NCI-H2171 (cell line): ENCODE measurements at regions not wholly inside any gene's neighbourhood (a gene's known extent, or its start where the extent isn't known, plus 50 kb on each side); places are given as distances from the start of the nearest gene placed in this dataset.

ENCODE experiments used
- DNase-seq: peaks from one replicate; lab custom pipeline; 2025; lab: John Stamatoyannopoulos, UW

DNA sequence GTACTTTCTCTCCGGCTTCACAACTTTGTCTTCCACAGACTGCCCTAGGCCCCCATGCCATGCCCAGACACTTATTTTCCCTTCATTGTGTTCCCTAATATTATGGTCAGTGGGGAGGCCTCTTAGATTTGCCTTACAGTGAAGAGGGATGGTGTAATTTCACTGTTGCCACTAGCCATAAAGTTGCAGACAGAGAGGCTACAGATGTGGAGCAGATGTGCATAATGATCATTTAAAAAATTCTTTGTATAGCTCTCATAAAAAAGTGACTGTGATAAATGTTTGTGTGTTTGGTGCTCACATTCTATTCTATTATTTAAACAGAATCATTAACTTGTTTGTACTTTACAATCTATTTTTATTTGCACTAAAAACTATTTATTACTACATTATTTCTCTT lies 67.5 kb upstream of the FN1 start:
- no peak for DNase-seq

DNA sequence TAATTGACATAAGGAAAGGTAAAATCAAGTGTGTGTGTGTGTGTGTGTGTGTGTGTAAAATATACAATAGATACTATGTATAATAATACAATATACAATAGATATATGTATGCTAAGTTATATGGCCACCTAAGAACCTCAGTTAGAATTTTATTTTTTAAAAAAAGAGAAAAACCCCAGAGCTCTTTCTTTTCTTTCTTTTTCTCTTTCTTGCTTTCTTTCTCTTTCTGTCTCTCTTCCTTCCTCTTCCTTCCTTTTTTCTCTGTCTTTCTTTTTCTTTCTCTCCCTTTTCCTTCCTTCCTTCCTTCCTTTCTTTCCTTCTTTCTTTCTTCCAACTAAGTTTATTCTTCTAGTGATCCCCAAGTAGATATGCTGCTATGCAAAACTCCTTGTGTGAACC lies 64.6 kb upstream of the FN1 start:
- no peak for DNase-seq

DNA sequence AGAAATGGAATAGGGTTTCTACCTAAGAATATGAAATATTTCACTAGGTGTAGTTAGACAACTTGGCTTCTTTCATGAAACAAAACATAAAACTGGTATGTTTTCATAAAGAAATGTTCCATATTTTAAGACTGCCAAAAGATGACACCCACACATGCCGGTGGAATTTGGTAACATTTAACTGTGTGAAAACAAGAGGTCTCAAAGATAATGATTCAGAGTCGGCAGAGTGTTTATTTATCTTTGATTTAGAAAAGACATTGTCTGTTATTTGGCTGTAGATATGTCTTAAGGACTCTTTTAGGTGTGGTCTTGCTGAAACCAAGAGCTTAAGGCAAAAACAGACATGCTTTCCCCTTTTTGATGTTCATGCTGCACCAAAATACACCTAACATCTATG lies 63.5 kb upstream of the FN1 start:
- DNase-seq, result no peak

DNA sequence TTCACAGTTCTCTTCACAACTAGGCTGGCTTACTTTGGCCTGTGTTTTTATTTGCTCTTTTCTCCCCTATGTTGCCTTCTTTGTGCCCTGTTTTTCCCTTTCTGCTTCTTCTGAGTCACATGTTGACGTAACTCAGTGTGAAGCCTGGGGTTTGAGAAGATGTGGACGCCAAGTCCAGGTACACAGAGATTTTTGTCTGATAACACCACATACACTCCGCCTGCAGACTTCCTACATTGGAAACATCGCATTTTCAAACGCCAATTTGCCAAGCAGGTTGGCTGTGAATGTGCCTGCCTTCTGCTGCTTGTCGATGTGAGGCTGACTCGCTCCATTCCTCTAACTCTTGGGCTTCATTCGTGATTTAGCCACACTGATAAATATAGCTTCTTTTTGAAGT lies 62.6 kb upstream of the FN1 start:
- DNase-seq, result no peak

DNA sequence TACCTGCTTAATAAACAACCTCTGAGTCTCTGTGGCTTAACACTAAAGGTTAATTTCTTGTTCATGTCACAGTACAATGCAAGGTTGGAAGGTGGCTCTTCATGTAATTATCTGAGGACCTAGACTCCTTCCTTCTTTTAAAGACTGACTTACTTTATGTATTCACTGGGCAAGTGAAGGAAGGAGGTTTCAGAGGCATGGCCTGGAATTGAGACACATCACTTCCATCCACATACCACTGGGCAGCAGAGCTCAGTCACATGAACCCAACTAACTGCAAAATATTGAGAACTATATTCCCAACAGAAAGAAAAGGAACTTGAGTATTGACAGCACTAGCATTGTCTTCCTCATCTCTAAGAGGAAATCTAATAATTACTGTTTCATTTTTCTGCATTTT lies 57.5 kb upstream of the FN1 start:
- DNase-seq, result no peak

DNA sequence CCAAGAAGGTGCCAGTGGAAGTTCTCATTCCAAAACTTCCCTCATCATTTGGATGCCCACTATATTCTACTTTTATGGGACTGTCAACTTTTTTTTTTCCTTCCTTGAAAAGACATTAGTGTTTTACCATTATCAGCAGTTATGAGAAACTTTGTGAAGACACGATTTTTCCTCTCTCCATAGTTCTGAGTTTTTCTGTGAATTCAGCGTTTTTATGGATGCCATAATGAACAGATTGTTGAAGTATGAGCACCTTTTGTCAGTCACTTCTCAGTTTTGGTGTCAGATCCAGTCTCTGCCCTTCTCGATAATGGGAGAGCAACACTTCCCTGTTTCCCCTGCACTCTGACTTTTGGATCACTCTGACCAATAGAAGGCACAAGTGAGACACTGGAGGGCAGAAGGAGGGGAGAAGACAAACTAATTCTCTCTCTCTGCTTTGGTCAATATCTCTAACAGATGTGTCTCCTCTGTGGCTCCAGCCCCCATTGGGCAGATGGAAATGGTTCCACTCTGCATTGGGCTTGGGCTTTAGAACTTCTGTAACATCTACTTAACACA lies 53.5 kb upstream of the FN1 start:
- DNase-seq, result no peak

DNA sequence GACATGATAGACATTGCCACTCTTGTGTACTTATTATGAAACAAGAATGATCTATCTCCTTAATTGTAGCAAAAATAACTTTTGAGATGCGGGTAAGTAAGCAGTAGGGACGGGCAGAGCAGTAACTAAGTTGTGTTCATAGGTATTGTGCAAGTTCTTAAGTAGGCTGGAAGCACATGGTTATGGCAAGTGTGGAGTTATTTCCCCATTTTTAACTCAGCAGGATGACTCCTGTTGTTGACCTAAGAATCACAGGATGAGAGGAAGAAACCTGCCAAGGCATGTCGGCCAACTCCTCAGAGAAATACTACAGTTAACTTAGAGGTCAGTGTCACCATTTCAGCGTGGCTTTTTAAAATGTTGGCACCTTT lies 51.1 kb upstream of the FN1 start:
- no peak for DNase-seq

DNA sequence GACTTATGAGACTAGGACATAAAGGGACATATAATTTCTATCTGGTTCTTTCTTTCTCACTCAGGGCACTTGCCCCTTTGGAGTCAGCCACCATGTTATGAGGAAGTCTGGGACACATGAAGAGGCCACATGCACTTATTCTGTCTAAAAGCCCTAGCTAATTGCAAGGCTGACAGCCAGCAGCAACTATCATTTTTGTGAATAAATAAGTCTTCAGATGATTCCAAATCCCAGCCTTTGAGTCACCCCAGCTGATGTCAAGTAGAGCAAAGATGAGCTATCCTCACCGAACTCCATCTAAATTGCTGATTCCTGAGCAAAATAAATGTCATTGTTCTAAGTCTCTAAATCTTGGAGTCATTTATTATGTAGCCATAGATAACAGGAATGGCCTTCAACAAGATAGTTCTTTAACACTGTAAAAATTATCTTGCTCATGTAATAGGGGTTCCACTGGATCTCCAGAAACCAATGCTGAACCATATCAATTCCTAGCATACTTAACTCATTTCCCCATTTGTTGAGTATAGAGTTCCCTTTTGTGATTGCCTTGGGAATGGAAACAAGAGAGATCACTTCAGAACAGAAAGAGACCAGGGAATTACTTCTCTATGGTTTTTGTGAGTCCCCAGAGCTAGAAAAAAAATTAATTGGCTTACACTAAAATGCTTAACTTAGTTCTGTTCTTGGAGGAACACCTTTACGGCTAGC lies 50.6 kb upstream of the FN1 start:
- no peak for DNase-seq
